ENCODE measurements at regions not wholly inside any gene's neighbourhood (a gene's known extent, or its start where the extent isn't known, plus 50 kb on each side); places are given as distances from the start of the nearest gene placed in this dataset.
"Not testable (repeated sequence)": the region's sequence is repeated elsewhere in the genome, so short reads cannot be mapped to it uniquely, and the experiment has no call there.

- TF ChIP-seq, protein P1, sequence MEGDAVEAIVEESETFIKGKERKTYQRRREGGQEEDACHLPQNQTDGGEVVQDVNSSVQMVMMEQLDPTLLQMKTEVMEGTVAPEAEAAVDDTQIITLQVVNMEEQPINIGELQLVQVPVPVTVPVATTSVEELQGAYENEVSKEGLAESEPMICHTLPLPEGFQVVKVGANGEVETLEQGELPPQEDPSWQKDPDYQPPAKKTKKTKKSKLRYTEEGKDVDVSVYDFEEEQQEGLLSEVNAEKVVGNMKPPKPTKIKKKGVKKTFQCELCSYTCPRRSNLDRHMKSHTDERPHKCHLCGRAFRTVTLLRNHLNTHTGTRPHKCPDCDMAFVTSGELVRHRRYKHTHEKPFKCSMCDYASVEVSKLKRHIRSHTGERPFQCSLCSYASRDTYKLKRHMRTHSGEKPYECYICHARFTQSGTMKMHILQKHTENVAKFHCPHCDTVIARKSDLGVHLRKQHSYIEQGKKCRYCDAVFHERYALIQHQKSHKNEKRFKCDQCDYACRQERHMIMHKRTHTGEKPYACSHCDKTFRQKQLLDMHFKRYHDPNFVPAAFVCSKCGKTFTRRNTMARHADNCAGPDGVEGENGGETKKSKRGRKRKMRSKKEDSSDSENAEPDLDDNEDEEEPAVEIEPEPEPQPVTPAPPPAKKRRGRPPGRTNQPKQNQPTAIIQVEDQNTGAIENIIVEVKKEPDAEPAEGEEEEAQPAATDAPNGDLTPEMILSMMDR (IDR thresholded peaks at IDR 0.05 in 8 of 11, conservative IDR thresholded peaks at IDR 0.05 in 3 of 11) = not testable (repeated sequence)
- TF ChIP-seq POLR2AphosphoS5, POLR2A (IDR thresholded peaks at IDR 0.05): not testable (repeated sequence)
These were observed 100.9 kb upstream of the ALKAL2 start for GRCh38 chr2:388752-389151.

All from spleen (tissue), 7 donors.